GM12875 (cell line): ENCODE measurements at regions not wholly inside any gene's neighbourhood (a gene's known extent, or its start where the extent isn't known, plus 50 kb on each side); places are given as distances from the start of the nearest gene placed in this dataset.

Experiments used
- H3K4me3 ChIP-seq: one replicate; pipeline ENCODE4 v1.5.1; 2011; ENCODE audit warnings: low read depth, low read length, control low read depth
- TF ChIP-seq, protein P1 (sequence below): IDR thresholded peaks from 2 replicates; pipeline ENCODE4 v1.5.1; 2011; ENCODE audit warnings: low read depth, mild to moderate bottlenecking, control low read depth, inconsistent platforms, low read length, moderate library complexity, borderline replicate concordance; ENCODE audit not compliant: insufficient read depth

DNA sequence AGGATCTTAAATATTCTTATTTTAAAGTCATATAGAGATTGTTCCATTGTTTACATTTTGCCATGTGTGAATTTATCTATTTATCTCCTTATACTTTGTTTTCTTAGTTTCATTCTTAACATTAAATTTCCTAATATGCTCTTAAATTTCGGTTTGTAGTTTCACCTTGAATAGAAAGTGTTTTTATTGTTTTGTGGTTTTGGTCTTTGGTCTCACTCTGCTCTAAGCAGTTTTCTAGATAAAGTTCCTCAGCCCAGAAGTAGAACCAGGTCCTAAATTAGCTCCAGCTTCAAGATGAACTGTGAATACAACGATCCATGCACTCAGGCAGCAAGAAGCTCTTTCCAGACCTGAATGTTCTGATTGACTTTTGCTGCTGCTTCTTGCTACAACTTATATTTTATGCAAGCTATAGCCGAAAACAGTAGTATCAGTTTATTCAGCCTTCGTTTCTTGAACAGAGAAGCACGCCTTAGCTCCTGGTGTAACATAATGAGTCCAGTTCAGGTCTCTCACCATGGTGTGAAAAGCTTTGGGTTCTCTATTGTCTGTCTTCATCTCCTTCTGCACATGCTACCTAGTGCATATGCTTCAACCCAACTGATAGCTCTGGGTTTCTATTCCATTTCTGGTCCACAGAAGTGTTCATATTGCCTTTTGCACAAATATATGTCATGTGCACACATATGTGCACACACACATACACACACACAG lies 95.3 kb downstream of the SEM1 start:
- TF ChIP-seq, protein P1, sequence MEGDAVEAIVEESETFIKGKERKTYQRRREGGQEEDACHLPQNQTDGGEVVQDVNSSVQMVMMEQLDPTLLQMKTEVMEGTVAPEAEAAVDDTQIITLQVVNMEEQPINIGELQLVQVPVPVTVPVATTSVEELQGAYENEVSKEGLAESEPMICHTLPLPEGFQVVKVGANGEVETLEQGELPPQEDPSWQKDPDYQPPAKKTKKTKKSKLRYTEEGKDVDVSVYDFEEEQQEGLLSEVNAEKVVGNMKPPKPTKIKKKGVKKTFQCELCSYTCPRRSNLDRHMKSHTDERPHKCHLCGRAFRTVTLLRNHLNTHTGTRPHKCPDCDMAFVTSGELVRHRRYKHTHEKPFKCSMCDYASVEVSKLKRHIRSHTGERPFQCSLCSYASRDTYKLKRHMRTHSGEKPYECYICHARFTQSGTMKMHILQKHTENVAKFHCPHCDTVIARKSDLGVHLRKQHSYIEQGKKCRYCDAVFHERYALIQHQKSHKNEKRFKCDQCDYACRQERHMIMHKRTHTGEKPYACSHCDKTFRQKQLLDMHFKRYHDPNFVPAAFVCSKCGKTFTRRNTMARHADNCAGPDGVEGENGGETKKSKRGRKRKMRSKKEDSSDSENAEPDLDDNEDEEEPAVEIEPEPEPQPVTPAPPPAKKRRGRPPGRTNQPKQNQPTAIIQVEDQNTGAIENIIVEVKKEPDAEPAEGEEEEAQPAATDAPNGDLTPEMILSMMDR = no peak
- no peak overlapping the region for H3K4me3 ChIP-seq

DNA sequence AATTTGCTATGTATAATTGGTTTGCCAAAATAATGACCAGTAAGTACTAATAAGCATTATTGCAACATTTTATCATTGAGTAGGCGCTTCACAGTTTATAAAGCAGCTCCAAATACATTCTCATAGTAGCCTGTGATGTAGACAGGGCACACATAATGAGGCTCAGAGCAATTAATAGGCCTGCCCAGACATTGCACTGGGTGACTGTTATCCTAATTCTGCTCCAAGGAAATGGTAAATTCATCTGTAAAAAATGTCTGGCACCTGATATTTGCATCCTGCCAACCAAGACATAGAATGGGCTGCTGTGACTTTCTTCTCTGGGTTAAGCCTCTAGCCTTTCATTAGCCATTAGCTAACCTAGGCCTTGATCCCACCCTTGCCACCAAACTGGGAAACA lies 97.6 kb downstream of the SEM1 start:
- H3K4me3 ChIP-seq = no peak overlapping the region
- TF ChIP-seq, protein P1 = no peak

DNA sequence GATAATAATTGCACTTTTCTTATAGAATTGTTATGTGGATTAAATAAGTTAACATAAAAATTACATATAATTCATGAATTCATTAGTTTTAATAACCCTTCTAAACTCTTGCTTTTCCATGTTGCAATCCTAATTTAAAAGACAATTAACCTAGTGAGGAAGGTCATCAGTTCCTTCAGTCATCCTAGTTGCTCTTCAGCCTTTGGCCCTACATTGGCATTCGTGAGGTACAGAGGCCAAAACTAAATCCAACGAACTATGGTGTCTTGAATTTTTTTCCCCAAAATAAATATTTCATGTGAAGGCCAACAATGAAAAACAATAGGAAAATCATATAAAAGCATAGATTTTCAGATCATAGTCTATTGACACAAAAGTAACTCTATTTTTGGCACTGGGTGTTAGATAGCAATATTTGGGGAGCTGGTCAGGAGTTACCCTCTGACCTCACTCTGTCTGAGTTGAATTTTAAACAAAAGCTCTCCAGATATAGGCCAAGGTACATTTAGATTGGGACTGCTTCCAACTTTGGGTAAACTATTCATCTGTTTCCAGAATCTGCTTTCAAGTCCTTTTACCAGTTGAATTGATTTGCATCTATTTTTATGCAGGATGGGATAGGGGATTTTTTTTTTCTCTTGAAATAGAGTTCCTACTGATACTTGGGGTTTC lies 104.5 kb downstream of the SEM1 start:
- TF ChIP-seq, protein P1 = no peak

DNA sequence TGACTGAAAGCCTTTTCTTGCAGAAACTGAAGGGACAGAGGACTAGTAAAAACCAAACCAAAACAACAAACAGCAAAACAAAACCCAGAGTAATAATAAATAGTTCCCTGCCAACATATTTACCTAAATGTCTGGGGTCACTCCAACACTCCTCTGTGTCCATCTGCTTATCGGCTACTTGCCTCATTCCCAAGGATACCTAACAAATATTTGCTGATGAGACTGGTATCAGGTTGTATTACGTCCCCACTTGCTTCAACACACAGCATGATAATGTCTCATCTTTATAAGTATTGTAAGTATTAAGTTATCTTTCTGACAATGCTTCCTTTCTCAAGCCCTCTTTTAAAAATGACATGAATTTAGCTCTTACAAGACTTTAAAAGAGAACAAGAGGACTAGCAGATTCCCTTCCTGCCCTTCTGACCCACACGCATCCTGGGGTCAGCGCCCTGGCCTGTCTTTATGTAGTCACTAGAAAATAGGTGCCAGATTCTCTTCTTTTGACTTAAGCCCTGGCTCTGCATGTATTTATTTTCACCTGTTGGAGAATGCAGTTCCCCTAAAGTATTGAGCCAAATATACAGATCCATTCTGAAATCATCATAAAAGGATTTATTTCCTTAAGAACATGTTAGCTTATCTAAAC lies 110.2 kb downstream of the SEM1 start:
- H3K4me3 ChIP-seq = no peak overlapping the region
- TF ChIP-seq, protein P1 = no peak

More for the DNA sequence above, 104.5 kb downstream of the SEM1 start:
- H3K4me3 ChIP-seq = no peak overlapping the region

DNA sequence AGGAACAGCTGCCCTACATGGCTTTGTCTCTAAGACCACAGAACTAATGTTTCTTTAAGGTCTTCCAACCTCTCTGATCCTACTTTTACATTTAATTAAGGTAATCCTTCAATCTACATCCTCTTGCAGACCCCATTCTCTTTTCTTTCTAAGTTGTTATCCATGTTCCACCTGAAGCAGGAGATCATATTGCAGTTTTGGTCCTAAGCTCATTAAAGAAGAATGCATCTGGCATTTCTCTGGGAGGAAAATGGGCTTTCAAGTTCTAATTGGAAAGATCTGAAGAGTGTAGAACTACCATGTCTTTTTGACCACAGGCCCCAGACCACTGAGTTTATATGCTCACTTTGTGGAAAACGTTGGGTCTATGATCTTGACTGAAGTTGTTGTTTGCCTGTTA lies 111.2 kb downstream of the SEM1 start:
- H3K4me3 ChIP-seq = no peak overlapping the region
- TF ChIP-seq, protein P1 = no peak

DNA sequence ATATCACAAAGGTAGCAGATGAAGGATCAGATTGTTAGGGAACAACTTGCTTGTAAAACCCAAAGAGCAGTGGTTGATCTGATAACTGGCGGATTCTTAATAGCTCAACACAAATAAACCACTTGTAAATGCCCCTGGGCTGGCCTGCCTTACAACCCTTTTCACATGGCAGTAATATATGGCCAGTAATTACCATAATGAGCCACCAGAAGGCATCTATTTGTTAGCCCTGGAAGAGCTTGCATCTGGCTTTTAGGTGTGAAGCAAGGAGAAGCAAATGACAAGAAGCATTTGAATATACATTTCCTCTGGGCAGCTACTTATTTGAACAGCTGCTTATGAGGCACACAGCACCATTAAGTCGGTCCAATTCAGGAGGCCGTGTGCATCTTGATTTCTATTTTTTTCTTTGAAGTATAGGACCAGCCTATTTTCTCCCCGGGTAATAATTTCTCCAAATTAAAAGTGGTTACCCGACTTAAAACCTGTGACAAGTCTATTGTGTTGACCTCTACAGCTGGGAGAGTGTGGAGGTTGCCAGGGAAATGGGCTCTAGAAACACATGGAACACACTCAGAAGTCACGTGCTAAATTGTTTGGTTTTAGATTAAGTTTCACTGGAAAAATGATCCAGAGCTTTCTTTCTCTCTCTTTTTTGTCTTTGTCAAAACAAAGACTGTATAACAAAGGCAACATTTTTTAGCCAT lies 113.4 kb downstream of the SEM1 start:
- H3K4me3 ChIP-seq = no peak overlapping the region
- TF ChIP-seq, protein P1 = no peak
